Neural cell (in vitro differentiated cells): ENCODE measurements at regions not wholly inside any gene's neighbourhood (a gene's known extent, or its start where the extent isn't known, plus 50 kb on each side); places are given as distances from the start of the nearest gene placed in this dataset.

Experiments
- H2AFZ ChIP-seq: fragments of 200-600, 300-800 bp; sonication (generic), shearing (Covaris generic); 2 replicates; pipeline ENCODE4 v1.6.0; 2014; ENCODE audit warnings: low read depth, mild to moderate bottlenecking, antibody characterized with exemption, low read length, moderate library complexity
- H3F3A ChIP-seq: fragments of 200-600 bp; shearing (Covaris generic); 2 replicates; pipeline ENCODE4 v1.6.1; 2016; ENCODE audit warnings: mild to moderate bottlenecking, moderate library complexity, mixed read lengths, antibody characterized with exemption, low read length; ENCODE audit not compliant: insufficient read depth, poor library complexity, severe bottlenecking
- H3K27ac ChIP-seq: fragments of 200-600, 300-800 bp; sonication (generic), shearing (Covaris generic); 2 replicates; pipeline ENCODE4 v1.5.1; 2014; ENCODE audit warnings: mild to moderate bottlenecking, low read length, moderate library complexity
- H3K27me3 ChIP-seq: fragments of 300-800, 200-600 bp; sonication (generic), shearing (Covaris generic); 2 replicates; pipeline ENCODE4 v1.6.0; 2014; ENCODE audit warnings: mild to moderate bottlenecking, low read depth, low read length, moderate library complexity; ENCODE audit not compliant: insufficient read depth
- H3K36me3 ChIP-seq: fragments of 300-800, 200-600 bp; sonication (generic), shearing (Covaris generic); 2 replicates; pipeline ENCODE4 v1.5.1; 2014; ENCODE audit warnings: mild to moderate bottlenecking, antibody characterized with exemption, low read length, moderate library complexity; ENCODE audit not compliant: insufficient read depth
- H3K4me2 ChIP-seq: fragments of 300-800, 200-600 bp; sonication (generic), shearing (Covaris generic); 2 replicates; pipeline ENCODE4 v1.6.0; 2014; ENCODE audit warnings: mild to moderate bottlenecking, low read length
- H3K4me3 ChIP-seq: fragments of 300-800, 200-600 bp; sonication (generic), shearing (Covaris generic); 2 replicates; pipeline ENCODE4 v1.5.1; 2014; ENCODE audit warnings: mild to moderate bottlenecking, low read length, moderate library complexity
- H3K79me2 ChIP-seq: fragments of 200-600 bp; shearing (Covaris generic); replicated peaks from 2 replicates; pipeline ENCODE4 v1.6.0; 2014; ENCODE audit warnings: mild to moderate bottlenecking, low read length, moderate library complexity; ENCODE audit not compliant: insufficient read depth
- H3K9ac ChIP-seq: fragments of 300-800, 200-600 bp; sonication (generic), shearing (Covaris generic); 2 replicates; pipeline ENCODE4 v1.6.1; 2016; ENCODE audit warnings: mild to moderate bottlenecking, low read length, mixed read lengths
- H3K9me2 ChIP-seq: fragments of 200-600 bp; shearing (Covaris generic); 2 replicates; pipeline ENCODE4 v1.6.1; 2016; ENCODE audit warnings: mild to moderate bottlenecking, low read length, mixed read lengths; ENCODE audit not compliant: insufficient read depth
- H3K9me3 ChIP-seq: fragments of 200-600, 300-800 bp; sonication (generic), shearing (Covaris generic); 2 replicates; pipeline ENCODE4 v1.6.1; 2016; ENCODE audit warnings: mild to moderate bottlenecking, mixed run types, low read length, moderate library complexity, mixed read lengths
- H4K20me1 ChIP-seq: fragments of 200-600 bp; shearing (Covaris generic); 2 replicates; pipeline ENCODE4 v1.6.1; 2016; ENCODE audit warnings: mild to moderate bottlenecking, mixed run types; ENCODE audit not compliant: insufficient read depth
- EP300 ChIP-seq: fragments of 450-650 bp; conservative IDR thresholded peaks from 2 replicates; pipeline ENCODE4 v1.6.1; 2014; ENCODE audit warnings: antibody characterized with exemption, mild to moderate bottlenecking, moderate library complexity; ENCODE audit not compliant: poor library complexity, severe bottlenecking
- EZH2 ChIP-seq: fragments of 200-600, 300-800 bp; shearing (Covaris generic), sonication (generic); IDR thresholded peaks from 2 replicates; pipeline ENCODE4 v1.6.1; 2014; ENCODE audit warnings: antibody characterized with exemption, low read length, borderline replicate concordance, mild to moderate bottlenecking; ENCODE audit not compliant: insufficient read depth, poor library complexity, severe bottlenecking
- MXI1 ChIP-seq: fragments of 450-650 bp; conservative IDR thresholded peaks from 2 replicates; pipeline ENCODE4 v1.6.1; 2014; ENCODE audit warnings: antibody characterized with exemption, mild to moderate bottlenecking; ENCODE audit not compliant: poor library complexity, severe bottlenecking
- POLR2AphosphoS5 ChIP-seq: IDR thresholded peaks from 2 replicates; pipeline ENCODE4 v1.6.1; 2012
- RAD21 ChIP-seq: fragments of 450-650 bp; conservative IDR thresholded peaks from 2 replicates; pipeline ENCODE4 v1.6.1; 2014; ENCODE audit warnings: antibody characterized with exemption, mild to moderate bottlenecking, moderate library complexity
- SMC3 ChIP-seq: fragments of 450-650 bp; conservative IDR thresholded peaks from 2 replicates; pipeline ENCODE4 v1.6.1; 2014; ENCODE audit warnings: antibody characterized with exemption, mild to moderate bottlenecking, moderate library complexity; ENCODE audit not compliant: poor library complexity
- TAF1 ChIP-seq: IDR thresholded peaks from 2 replicates; pipeline ENCODE4 v1.6.1; 2012; ENCODE audit warnings: low read depth
- TF ChIP-seq, protein P1 (sequence below): IDR thresholded peaks from 2 replicates; pipeline ENCODE4 v1.6.1; 2012; ENCODE audit warnings: borderline replicate concordance
- TF ChIP-seq, protein P2 (sequence below): fragments of 450-650 bp; IDR thresholded peaks from 2 replicates; pipeline ENCODE4 v1.5.1; 2014; ENCODE audit warnings: antibody characterized with exemption, mild to moderate bottlenecking, moderate library complexity; ENCODE audit not compliant: poor library complexity, severe bottlenecking

DNA sequence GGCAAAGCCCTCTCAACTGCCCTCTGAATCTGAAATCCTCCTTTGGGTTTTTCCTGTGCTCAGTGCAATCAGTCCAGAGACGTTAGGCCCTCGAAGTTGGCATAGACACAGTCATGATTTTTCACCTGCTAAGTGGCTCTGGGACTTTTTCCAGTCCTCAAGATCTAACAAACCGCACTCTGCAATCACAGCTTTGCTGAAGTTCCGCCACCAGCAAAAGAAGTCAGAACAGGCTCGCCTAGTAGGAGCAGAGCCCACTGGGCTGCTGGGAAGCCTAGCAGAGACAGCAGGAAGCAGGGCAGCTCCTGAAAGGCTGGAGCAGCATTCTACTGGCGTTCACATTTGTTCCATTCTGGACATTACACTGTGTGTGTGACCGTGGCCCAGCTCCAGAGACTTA is 222.8 kb upstream of the KIF2A start:
- Histone ChIP-seq H3F3A (no peaks in the 10 kb centered on the region), H3K27me3 (no peaks in the 10 kb centered on the region), H4K20me1 (no peaks in the 10 kb centered on the region), H2AFZ (no peak overlapping the region), H3K27ac (no peak overlapping the region), H3K9me3 (no peaks in the 10 kb centered on the region), H3K4me2 (no peak overlapping the region), H3K79me2 (no peaks in the 10 kb centered on the region), H3K9me2 (no peaks in the 10 kb centered on the region), H3K9ac (no peak overlapping the region), H3K36me3 (no peaks in the 10 kb centered on the region), H3K4me3 (no peak overlapping the region)
- TF ChIP-seq, protein P1, sequence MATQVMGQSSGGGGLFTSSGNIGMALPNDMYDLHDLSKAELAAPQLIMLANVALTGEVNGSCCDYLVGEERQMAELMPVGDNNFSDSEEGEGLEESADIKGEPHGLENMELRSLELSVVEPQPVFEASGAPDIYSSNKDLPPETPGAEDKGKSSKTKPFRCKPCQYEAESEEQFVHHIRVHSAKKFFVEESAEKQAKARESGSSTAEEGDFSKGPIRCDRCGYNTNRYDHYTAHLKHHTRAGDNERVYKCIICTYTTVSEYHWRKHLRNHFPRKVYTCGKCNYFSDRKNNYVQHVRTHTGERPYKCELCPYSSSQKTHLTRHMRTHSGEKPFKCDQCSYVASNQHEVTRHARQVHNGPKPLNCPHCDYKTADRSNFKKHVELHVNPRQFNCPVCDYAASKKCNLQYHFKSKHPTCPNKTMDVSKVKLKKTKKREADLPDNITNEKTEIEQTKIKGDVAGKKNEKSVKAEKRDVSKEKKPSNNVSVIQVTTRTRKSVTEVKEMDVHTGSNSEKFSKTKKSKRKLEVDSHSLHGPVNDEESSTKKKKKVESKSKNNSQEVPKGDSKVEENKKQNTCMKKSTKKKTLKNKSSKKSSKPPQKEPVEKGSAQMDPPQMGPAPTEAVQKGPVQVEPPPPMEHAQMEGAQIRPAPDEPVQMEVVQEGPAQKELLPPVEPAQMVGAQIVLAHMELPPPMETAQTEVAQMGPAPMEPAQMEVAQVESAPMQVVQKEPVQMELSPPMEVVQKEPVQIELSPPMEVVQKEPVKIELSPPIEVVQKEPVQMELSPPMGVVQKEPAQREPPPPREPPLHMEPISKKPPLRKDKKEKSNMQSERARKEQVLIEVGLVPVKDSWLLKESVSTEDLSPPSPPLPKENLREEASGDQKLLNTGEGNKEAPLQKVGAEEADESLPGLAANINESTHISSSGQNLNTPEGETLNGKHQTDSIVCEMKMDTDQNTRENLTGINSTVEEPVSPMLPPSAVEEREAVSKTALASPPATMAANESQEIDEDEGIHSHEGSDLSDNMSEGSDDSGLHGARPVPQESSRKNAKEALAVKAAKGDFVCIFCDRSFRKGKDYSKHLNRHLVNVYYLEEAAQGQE = no peak
- TF ChIP-seq SMC3 (no peak), MXI1 (no peak), POLR2AphosphoS5 (no peak), TAF1 (no peak), EZH2 (no peak), RAD21 (no peak), EP300 (no peak)
- TF ChIP-seq, protein P2, sequence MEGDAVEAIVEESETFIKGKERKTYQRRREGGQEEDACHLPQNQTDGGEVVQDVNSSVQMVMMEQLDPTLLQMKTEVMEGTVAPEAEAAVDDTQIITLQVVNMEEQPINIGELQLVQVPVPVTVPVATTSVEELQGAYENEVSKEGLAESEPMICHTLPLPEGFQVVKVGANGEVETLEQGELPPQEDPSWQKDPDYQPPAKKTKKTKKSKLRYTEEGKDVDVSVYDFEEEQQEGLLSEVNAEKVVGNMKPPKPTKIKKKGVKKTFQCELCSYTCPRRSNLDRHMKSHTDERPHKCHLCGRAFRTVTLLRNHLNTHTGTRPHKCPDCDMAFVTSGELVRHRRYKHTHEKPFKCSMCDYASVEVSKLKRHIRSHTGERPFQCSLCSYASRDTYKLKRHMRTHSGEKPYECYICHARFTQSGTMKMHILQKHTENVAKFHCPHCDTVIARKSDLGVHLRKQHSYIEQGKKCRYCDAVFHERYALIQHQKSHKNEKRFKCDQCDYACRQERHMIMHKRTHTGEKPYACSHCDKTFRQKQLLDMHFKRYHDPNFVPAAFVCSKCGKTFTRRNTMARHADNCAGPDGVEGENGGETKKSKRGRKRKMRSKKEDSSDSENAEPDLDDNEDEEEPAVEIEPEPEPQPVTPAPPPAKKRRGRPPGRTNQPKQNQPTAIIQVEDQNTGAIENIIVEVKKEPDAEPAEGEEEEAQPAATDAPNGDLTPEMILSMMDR = no peak

DNA sequence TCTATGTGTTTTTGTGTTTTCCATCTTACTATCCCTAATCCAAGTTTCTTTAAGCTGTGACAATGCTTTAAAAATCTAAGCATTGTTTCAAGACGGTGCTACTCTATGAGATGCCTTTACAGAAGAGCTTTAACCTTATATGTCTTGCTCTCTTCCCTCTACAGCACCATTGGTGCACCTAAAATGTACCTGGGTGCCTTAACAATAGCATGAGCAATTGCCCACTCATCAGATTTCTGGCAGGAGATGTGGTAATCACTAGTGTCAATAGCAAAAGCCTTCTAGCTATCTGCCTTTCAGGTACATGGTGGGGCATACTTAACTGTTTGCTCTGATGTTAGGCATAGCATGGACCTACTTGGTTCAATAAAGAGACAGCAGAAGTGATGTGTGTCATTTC is 222.3 kb upstream of the KIF2A start:
- no peaks in the 10 kb centered on the region for H4K20me1 ChIP-seq
- H3K4me2 ChIP-seq = no peak overlapping the region
- H3K9me3 ChIP-seq = no peaks in the 10 kb centered on the region
- H3K9ac ChIP-seq = no peak overlapping the region
- H3K79me2 ChIP-seq = no peaks in the 10 kb centered on the region
- H3K9me2 ChIP-seq = no peaks in the 10 kb centered on the region
- H2AFZ ChIP-seq = no peak overlapping the region
- H3K27me3 ChIP-seq = no peaks in the 10 kb centered on the region
- H3K36me3 ChIP-seq = no peaks in the 10 kb centered on the region
- TF ChIP-seq EZH2 = no peak
- TF ChIP-seq TAF1 = no peak
- no peak for TF ChIP-seq MXI1
- TF ChIP-seq POLR2AphosphoS5 = no peak
- no peak for TF ChIP-seq EP300
- TF ChIP-seq, protein P1 = no peak
- H3K27ac ChIP-seq = no peak overlapping the region
- no peaks in the 10 kb centered on the region for H3F3A ChIP-seq
- no peak overlapping the region for H3K4me3 ChIP-seq
